Activated B cell treated with CpG ODN at 0.5 μM for 24 hours (primary cell): ENCODE measurements at regions not wholly inside any gene's neighbourhood (a gene's known extent, or its start where the extent isn't known, plus 50 kb on each side); places are given as distances from the start of the nearest gene placed in this dataset.

Source experiments
- ATAC-seq: fragments of 200-7000 bp; cut with Tn5 transposase; one replicate; pipeline ENCODE4 v1.10.0; 2021; ENCODE audit warnings: low read depth, mild to moderate bottlenecking, moderate library complexity
- CTCF ChIA-PET: fragments of 350-600 bp; sonication (Branson Sonifier 250); formaldehyde crosslinking; loops from one replicate; lab custom pipeline; 2021; ENCODE audit warnings: antibody characterized with exemption; lab: Charles Lee
- POLR2A ChIA-PET: fragments of 350-600 bp; sonication (Branson Sonifier 250); formaldehyde crosslinking; loops from one replicate; lab custom pipeline; 2021; ENCODE audit warnings: antibody characterized with exemption; lab: Charles Lee
- DNase-seq: peaks from one replicate; pipeline ENCODE4 v3.0.0; 2022
- H3K27ac Mint-ChIP-seq: one replicate; pipeline ENCODE4 v1.8.0; 2020; ENCODE audit warnings: mixed read lengths
- H3K27me3 Mint-ChIP-seq: one replicate; pipeline ENCODE4 v1.8.0; 2021; ENCODE audit warnings: mixed read lengths
- H3K36me3 Mint-ChIP-seq: one replicate; pipeline ENCODE4 v1.8.0; 2021; ENCODE audit warnings: low read depth, mixed read lengths
- H3K4me1 Mint-ChIP-seq: one replicate; pipeline ENCODE4 v1.8.0; 2021; ENCODE audit warnings: mixed read lengths
- H3K4me3 Mint-ChIP-seq: one replicate; pipeline ENCODE4 v1.8.0; 2020; ENCODE audit warnings: mild to moderate bottlenecking, mixed read lengths
- H3K9me3 Mint-ChIP-seq: one replicate; pipeline ENCODE4 v1.8.0; 2020; ENCODE audit warnings: mixed read lengths
- CTCF ChIP-seq: fragments of 200-600 bp; IDR thresholded peaks from one replicate; pipeline ENCODE4 v1.8.0; 2022; ENCODE audit warnings: antibody characterized with exemption, mild to moderate bottlenecking
- intact Hi-C: fragments of 100-400 bp; cut with micrococcal nuclease; formaldehyde crosslinking; loops from one replicate; pipeline ENCODE4 v1.15.1; 2024

GRCh38 chr7:22907805-22908204 lies 85.2 kb upstream of the TOMM7 start:
- ATAC-seq (no peak), DNase-seq (no peak)
- intact Hi-C loops = no loop called here
- H3K4me3 Mint-ChIP-seq = no peak overlapping the region
- CTCF ChIA-PET = no interaction called here
- no peaks in the 10 kb centered on the region for H3K9me3 Mint-ChIP-seq
- H3K4me1 Mint-ChIP-seq = no peaks in the 10 kb centered on the region
- TF ChIP-seq CTCF = no peak
- no peaks in the 10 kb centered on the region for H3K36me3 Mint-ChIP-seq
- no peaks in the 10 kb centered on the region for H3K27me3 Mint-ChIP-seq
- POLR2A ChIA-PET = no interaction called here
- no peak overlapping the region for H3K27ac Mint-ChIP-seq

DNA sequence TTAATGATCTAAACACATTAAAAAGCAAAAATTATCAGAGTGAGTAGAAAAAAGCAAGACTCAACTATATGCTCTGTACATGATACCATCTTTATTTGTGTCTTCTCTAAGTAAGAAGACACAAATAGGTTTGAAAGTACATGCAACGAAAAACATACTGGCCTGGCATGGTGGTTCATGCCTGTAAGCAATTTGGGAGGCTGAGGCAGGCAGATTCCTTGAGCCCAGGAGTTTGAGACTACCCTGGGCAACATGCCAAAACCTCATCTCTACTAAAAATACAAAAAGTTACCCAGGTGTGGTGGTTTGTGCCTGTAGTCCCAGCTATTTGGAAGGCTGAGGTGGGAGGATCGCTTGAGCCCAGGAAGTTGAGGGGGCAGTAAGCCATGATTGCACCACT lies 78.1 kb upstream of the TOMM7 start:
- TF ChIP-seq CTCF = no peak
- DNase-seq = no peak
- intact Hi-C loops = no loop called here

DNA sequence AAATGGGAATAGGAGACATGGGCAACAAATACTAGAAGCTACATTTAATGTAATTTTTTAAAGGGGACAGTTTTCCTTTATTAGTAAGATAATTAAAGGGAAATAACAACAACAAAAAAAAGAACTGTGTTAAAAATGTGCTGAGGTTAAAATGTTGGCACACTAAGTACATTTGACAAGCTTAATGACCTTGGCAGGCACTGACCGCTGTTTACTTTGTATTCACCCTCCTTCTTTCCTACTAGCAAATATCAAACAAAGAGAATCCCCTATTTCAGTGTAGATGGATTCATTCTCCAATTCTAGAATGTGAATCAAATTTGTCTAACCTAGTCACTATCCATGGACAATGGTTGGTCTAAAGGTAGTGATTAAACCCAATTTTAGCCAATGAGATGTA lies 77.5 kb upstream of the TOMM7 start:
- no peak overlapping the region for H3K27ac Mint-ChIP-seq
- DNase-seq (no peak), ATAC-seq (no peak)
- intact Hi-C loops = no loop called here
- CTCF ChIA-PET = no interaction called here
- no peak for TF ChIP-seq CTCF
- no peaks in the 10 kb centered on the region for H3K27me3 Mint-ChIP-seq
- H3K36me3 Mint-ChIP-seq = no peaks in the 10 kb centered on the region
- H3K4me3 Mint-ChIP-seq = no peak overlapping the region
- no peaks in the 10 kb centered on the region for H3K4me1 Mint-ChIP-seq
- no peaks in the 10 kb centered on the region for H3K9me3 Mint-ChIP-seq
- POLR2A ChIA-PET = no interaction called here

More for the DNA sequence above, 78.1 kb upstream of the TOMM7 start:
- ATAC-seq = no peak
- ChIA-PET POLR2A (no interaction called here), CTCF (no interaction called here)
- Mint-ChIP-seq H3K36me3 (no peaks in the 10 kb centered on the region), H3K27ac (no peak overlapping the region), H3K4me3 (no peak overlapping the region), H3K27me3 (no peaks in the 10 kb centered on the region), H3K9me3 (no peaks in the 10 kb centered on the region), H3K4me1 (no peaks in the 10 kb centered on the region)

DNA sequence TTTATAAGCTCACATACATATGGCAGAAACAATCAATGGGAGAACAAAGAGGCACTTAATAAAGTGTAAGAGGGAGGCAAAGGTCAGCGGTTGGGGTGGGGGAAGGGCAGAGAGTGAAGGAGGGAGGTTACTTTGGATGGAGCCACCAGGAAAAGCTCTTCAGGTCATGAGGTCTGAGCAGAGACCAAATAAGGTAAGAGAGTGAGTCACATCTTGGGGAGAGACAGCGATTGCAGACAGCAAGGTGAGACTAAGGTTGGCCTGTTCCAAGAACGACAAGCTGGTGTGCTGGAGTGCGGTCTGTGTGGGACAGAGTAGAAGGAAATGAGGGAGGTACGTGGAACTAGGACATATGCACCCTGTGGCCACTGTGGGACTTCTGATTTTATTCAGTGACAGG lies 74.3 kb upstream of the TOMM7 start:
- DNase-seq = no peak
- intact Hi-C loops = no loop called here
- Mint-ChIP-seq H3K4me1 (no peaks in the 10 kb centered on the region), H3K36me3 (no peaks in the 10 kb centered on the region), H3K27me3 (peaks cover 8% of the 10 kb centered on the region), H3K4me3 (no peak overlapping the region), H3K9me3 (no peaks in the 10 kb centered on the region), H3K27ac (no peak overlapping the region)
- ATAC-seq = no peak
- POLR2A ChIA-PET = no interaction called here
- TF ChIP-seq CTCF = no peak
- CTCF ChIA-PET = interaction anchor here (1.1 kb wide), 1 partner anchor 159 kb away, joined by 3 read pairs; no protein-coding TSS in a partner anchor

DNA sequence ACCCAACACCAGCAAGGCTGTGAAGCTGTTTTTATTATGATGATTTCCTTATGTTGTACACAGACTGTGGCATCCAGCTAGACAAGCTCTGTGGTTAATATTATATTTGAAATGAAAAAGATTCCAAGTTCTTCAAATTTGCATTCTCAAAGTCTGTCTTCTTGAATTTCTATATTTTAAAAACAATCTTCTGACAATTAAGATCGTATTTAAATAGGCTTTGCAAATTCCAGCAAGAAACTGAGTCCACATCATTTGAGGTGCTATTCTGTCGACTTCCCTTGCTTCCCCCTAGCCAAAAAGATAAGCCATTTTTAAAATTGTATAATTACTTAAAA lies 73.1 kb upstream of the TOMM7 start:
- no peaks in the 10 kb centered on the region for H3K36me3 Mint-ChIP-seq
- ChIA-PET POLR2A (no interaction called here), CTCF (no interaction called here)
- H3K4me1 Mint-ChIP-seq = no peaks in the 10 kb centered on the region
- peaks cover 9% of the 10 kb centered on the region for H3K27me3 Mint-ChIP-seq
- ATAC-seq = no peak
- H3K27ac Mint-ChIP-seq = no peak overlapping the region
- intact Hi-C loops = no loop called here
- DNase-seq = no peak
- H3K4me3 Mint-ChIP-seq = no peak overlapping the region
- H3K9me3 Mint-ChIP-seq = no peaks in the 10 kb centered on the region
- TF ChIP-seq CTCF = no peak
